ENCODE measurements at regions not wholly inside any gene's neighbourhood (a gene's known extent, or its start where the extent isn't known, plus 50 kb on each side); places are given as distances from the start of the nearest gene placed in this dataset.
"Not testable (repeated sequence)": the region's sequence is repeated elsewhere in the genome, so short reads cannot be mapped to it uniquely, and the experiment has no call there.

DNA sequence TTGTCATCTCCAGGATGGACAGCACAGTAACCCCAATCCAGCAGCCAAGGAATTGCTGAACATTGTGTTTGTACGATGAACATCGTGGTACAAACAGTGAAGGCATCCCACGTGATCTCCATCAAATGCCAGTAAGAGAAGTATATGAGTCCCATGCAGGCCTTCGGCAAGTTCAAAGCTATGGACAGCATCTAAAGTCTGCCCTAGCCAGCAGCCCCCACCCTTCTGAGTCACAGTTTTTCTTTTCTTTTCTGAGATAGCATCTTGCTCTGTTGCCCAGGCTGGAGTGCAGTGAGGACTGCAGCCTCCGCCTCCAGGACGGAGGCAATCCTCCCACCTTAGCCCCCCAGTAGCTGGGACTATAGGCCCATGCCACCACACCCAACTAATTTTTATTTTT lies 71.0 kb upstream of the SRD5A2 start:
- no peak for DNase-seq (ENCODE audit: low read depth in 1 of 2, low spot score in 1 of 2)
- H3K27ac ChIP-seq (replicated peaks), result no peak overlapping the region
- no peak overlapping the region for H3K4me3 ChIP-seq (replicated peaks; ENCODE audit: insufficient read depth, low read length)
- H3K27me3 ChIP-seq (ENCODE audit: insufficient read depth, poor library complexity, severe bottlenecking), result no peaks in the 10 kb centered on the region
- TF ChIP-seq, protein P1, sequence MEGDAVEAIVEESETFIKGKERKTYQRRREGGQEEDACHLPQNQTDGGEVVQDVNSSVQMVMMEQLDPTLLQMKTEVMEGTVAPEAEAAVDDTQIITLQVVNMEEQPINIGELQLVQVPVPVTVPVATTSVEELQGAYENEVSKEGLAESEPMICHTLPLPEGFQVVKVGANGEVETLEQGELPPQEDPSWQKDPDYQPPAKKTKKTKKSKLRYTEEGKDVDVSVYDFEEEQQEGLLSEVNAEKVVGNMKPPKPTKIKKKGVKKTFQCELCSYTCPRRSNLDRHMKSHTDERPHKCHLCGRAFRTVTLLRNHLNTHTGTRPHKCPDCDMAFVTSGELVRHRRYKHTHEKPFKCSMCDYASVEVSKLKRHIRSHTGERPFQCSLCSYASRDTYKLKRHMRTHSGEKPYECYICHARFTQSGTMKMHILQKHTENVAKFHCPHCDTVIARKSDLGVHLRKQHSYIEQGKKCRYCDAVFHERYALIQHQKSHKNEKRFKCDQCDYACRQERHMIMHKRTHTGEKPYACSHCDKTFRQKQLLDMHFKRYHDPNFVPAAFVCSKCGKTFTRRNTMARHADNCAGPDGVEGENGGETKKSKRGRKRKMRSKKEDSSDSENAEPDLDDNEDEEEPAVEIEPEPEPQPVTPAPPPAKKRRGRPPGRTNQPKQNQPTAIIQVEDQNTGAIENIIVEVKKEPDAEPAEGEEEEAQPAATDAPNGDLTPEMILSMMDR (IDR thresholded peaks at IDR 0.05; ENCODE audit: insufficient read depth, low read length), result no peak
- TF ChIP-seq, protein P2, sequence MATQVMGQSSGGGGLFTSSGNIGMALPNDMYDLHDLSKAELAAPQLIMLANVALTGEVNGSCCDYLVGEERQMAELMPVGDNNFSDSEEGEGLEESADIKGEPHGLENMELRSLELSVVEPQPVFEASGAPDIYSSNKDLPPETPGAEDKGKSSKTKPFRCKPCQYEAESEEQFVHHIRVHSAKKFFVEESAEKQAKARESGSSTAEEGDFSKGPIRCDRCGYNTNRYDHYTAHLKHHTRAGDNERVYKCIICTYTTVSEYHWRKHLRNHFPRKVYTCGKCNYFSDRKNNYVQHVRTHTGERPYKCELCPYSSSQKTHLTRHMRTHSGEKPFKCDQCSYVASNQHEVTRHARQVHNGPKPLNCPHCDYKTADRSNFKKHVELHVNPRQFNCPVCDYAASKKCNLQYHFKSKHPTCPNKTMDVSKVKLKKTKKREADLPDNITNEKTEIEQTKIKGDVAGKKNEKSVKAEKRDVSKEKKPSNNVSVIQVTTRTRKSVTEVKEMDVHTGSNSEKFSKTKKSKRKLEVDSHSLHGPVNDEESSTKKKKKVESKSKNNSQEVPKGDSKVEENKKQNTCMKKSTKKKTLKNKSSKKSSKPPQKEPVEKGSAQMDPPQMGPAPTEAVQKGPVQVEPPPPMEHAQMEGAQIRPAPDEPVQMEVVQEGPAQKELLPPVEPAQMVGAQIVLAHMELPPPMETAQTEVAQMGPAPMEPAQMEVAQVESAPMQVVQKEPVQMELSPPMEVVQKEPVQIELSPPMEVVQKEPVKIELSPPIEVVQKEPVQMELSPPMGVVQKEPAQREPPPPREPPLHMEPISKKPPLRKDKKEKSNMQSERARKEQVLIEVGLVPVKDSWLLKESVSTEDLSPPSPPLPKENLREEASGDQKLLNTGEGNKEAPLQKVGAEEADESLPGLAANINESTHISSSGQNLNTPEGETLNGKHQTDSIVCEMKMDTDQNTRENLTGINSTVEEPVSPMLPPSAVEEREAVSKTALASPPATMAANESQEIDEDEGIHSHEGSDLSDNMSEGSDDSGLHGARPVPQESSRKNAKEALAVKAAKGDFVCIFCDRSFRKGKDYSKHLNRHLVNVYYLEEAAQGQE (IDR thresholded peaks at IDR 0.05; ENCODE audit: insufficient replicate concordance, low read depth), result no peak
- TF ChIP-seq GABPA (IDR thresholded peaks at IDR 0.05; ENCODE audit: low read depth), result no peak
- TF ChIP-seq POLR2AphosphoS5 (IDR thresholded peaks at IDR 0.05; ENCODE audit: low read depth), result no peak
- no peak for TF ChIP-seq SPI1 (IDR thresholded peaks at IDR 0.05; ENCODE audit: borderline replicate concordance, low read depth)

- no peak overlapping the region for H3K4me3 ChIP-seq (replicated peaks; ENCODE audit: insufficient read depth, low read length)
- DNase-seq (ENCODE audit: low read depth in 1 of 2, low spot score in 1 of 2), result no peak
- H3K27ac ChIP-seq (replicated peaks), result no peak overlapping the region
- TF ChIP-seq GABPA (IDR thresholded peaks at IDR 0.05; ENCODE audit: low read depth), result no peak
- H3K27me3 ChIP-seq (ENCODE audit: insufficient read depth, poor library complexity, severe bottlenecking), result no peaks in the 10 kb centered on the region
These were observed 70.5 kb upstream of the SRD5A2 start for GRCh38 chr2:31651267-31651666.

GRCh38 chr2:31644551-31644950 lies 63.8 kb upstream of the SRD5A2 start:
- no peak for DNase-seq (ENCODE audit: low read depth in 1 of 2, low spot score in 1 of 2)
- H3K4me3 ChIP-seq (replicated peaks; ENCODE audit: insufficient read depth, low read length), result no peak overlapping the region
- TF ChIP-seq SPI1 (IDR thresholded peaks at IDR 0.05; ENCODE audit: borderline replicate concordance, low read depth) (no peak), POLR2AphosphoS5 (IDR thresholded peaks at IDR 0.05; ENCODE audit: low read depth) (no peak), GABPA (IDR thresholded peaks at IDR 0.05; ENCODE audit: low read depth) (no peak)
- TF ChIP-seq, protein P2 (IDR thresholded peaks at IDR 0.05; ENCODE audit: insufficient replicate concordance, low read depth), result no peak
- TF ChIP-seq, protein P1 (IDR thresholded peaks at IDR 0.05; ENCODE audit: insufficient read depth, low read length), result no peak

GRCh38 chr2:31642707-31643106 lies 62.0 kb upstream of the SRD5A2 start:
- no peak overlapping the region for H3K27ac ChIP-seq (replicated peaks)
- H3K27me3 ChIP-seq (ENCODE audit: insufficient read depth, poor library complexity, severe bottlenecking), result peaks cover 8% of the 10 kb centered on the region
- TF ChIP-seq SPI1 (IDR thresholded peaks at IDR 0.05; ENCODE audit: borderline replicate concordance, low read depth) (no peak), POLR2AphosphoS5 (IDR thresholded peaks at IDR 0.05; ENCODE audit: low read depth) (no peak), GABPA (IDR thresholded peaks at IDR 0.05; ENCODE audit: low read depth) (no peak)
- TF ChIP-seq, protein P2 (IDR thresholded peaks at IDR 0.05; ENCODE audit: insufficient replicate concordance, low read depth), result no peak
- TF ChIP-seq, protein P1 (IDR thresholded peaks at IDR 0.05; ENCODE audit: insufficient read depth, low read length), result no peak

More at GRCh38 chr2:31644551-31644950, 63.8 kb upstream of the SRD5A2 start:
- no peak overlapping the region for H3K27ac ChIP-seq (replicated peaks)
- H3K27me3 ChIP-seq (ENCODE audit: insufficient read depth, poor library complexity, severe bottlenecking), result peaks cover 4% of the 10 kb centered on the region

GRCh38 chr2:31632201-31632600 lies 51.5 kb upstream of the SRD5A2 start:
- not testable (repeated sequence) for H3K4me3 ChIP-seq (replicated peaks; ENCODE audit: insufficient read depth, low read length); DNase-seq (ENCODE audit: low read depth in 1 of 2, low spot score in 1 of 2); H3K27ac ChIP-seq (replicated peaks); H3K27me3 ChIP-seq (ENCODE audit: insufficient read depth, poor library complexity, severe bottlenecking)

More at GRCh38 chr2:31642707-31643106, 62.0 kb upstream of the SRD5A2 start:
- DNase-seq (ENCODE audit: low read depth in 1 of 2, low spot score in 1 of 2), result no peak
- no peak overlapping the region for H3K4me3 ChIP-seq (replicated peaks; ENCODE audit: insufficient read depth, low read length)

All from HL-60 (cell line).